ENCODE measurements at regions not wholly inside any gene's neighbourhood (a gene's known extent, or its start where the extent isn't known, plus 50 kb on each side); places are given as distances from the start of the nearest gene placed in this dataset.

- TF ChIP-seq GTF2A2 (tag; IDR thresholded peaks at IDR 0.05) (no peak), USF2 (CRISPR knock-in tag; IDR thresholded peaks at IDR 0.05) (no peak)
These were observed 456.5 kb upstream of the THRB start for GRCh38 chr3:24951180-24951579.

Data from K562 (cell line).